HL-60 (cell line): ENCODE measurements at regions not wholly inside any gene's neighbourhood (a gene's known extent, or its start where the extent isn't known, plus 50 kb on each side); places are given as distances from the start of the nearest gene placed in this dataset.

Experiments
- DNase-seq, 2 experiments: peaks; one replicate each; pipeline ENCODE4 v3.0.0-alpha.2; 2010 to 2020; ENCODE audit warnings: low read depth in 1 of 2, low spot score in 1 of 2
- H3K27ac ChIP-seq: fragments of 250-450 bp; sonication (Bioruptor Pico); replicated peaks from 2 replicates; pipeline ENCODE4 v1.5.1; 2020; ENCODE audit warnings: mild to moderate bottlenecking, moderate library complexity
- H3K27me3 ChIP-seq: fragments of 250-450 bp; sonication (Bioruptor Pico); 2 replicates; pipeline ENCODE4 v1.5.1; 2021; ENCODE audit warnings: mild to moderate bottlenecking, moderate library complexity; ENCODE audit not compliant: insufficient read depth, poor library complexity, severe bottlenecking
- H3K4me3 ChIP-seq: replicated peaks from 2 replicates; pipeline ENCODE4 v1.5.1; 2011; ENCODE audit warnings: mild to moderate bottlenecking, control low read depth, low read length; ENCODE audit not compliant: insufficient read depth
- CTCF ChIP-seq: IDR thresholded peaks from one replicate; pipeline ENCODE4 v1.5.1; 2011; ENCODE audit warnings: low read length, control low read depth, inconsistent platforms; ENCODE audit not compliant: insufficient read depth
- GABPA ChIP-seq: IDR thresholded peaks from 2 replicates; pipeline ENCODE4 v1.6.1; 2012; ENCODE audit warnings: low read depth
- POLR2AphosphoS5 ChIP-seq: IDR thresholded peaks from 2 replicates; pipeline ENCODE4 v1.6.1; 2012; ENCODE audit warnings: low read depth
- REST ChIP-seq: IDR thresholded peaks from 2 replicates; pipeline ENCODE4 v1.6.1; 2012; ENCODE audit warnings: low read depth; ENCODE audit not compliant: insufficient replicate concordance
- SPI1 ChIP-seq: IDR thresholded peaks from 2 replicates; pipeline ENCODE4 v1.6.1; 2012; ENCODE audit warnings: low read depth, mild to moderate bottlenecking, borderline replicate concordance

GRCh38 chr2:150126839-150127238 is 360.6 kb downstream of the RND3 start:
- no peak for DNase-seq
- Histone ChIP-seq H3K27ac (no peak overlapping the region), H3K4me3 (no peak overlapping the region), H3K27me3 (no peaks in the 10 kb centered on the region)
- TF ChIP-seq SPI1: no peak

GRCh38 chr2:150126143-150126740 is 361.2 kb downstream of the RND3 start:
- no peak for TF ChIP-seq SPI1
- TF ChIP-seq POLR2AphosphoS5: no peak
- Histone ChIP-seq H3K4me3 (no peak overlapping the region), H3K27ac (no peak overlapping the region), H3K27me3 (no peaks in the 10 kb centered on the region)
- DNase-seq: no peak

GRCh38 chr2:150125708-150126107 is 361.8 kb downstream of the RND3 start:
- no peak for DNase-seq
- Histone ChIP-seq H3K27me3 (no peaks in the 10 kb centered on the region), H3K27ac (no peak overlapping the region), H3K4me3 (no peak overlapping the region)
- TF ChIP-seq SPI1 (no peak), POLR2AphosphoS5 (no peak), CTCF (no peak), REST (no peak), GABPA (no peak)

GRCh38 chr2:150125188-150125587 is 362.3 kb downstream of the RND3 start:
- no peak for DNase-seq
- no peak overlapping the region for H3K4me3 ChIP-seq
- no peaks in the 10 kb centered on the region for H3K27me3 ChIP-seq
- TF ChIP-seq GABPA (no peak), POLR2AphosphoS5 (no peak), REST (no peak)
- no peak overlapping the region for H3K27ac ChIP-seq

GRCh38 chr2:150124739-150125138 is 362.7 kb downstream of the RND3 start:
- no peaks in the 10 kb centered on the region for H3K27me3 ChIP-seq
- no peak for DNase-seq
- H3K27ac ChIP-seq: no peak overlapping the region

More at GRCh38 chr2:150124739-150125138, 362.7 kb downstream of the RND3 start:
- TF ChIP-seq CTCF: no peak
- TF ChIP-seq GABPA: no peak
- no peak for TF ChIP-seq SPI1
- no peak for TF ChIP-seq POLR2AphosphoS5
- TF ChIP-seq REST: no peak
- no peak overlapping the region for H3K4me3 ChIP-seq
